GM23248 (cell line): ENCODE measurements at regions not wholly inside any gene's neighbourhood (a gene's known extent, or its start where the extent isn't known, plus 50 kb on each side); places are given as distances from the start of the nearest gene placed in this dataset.

ENCODE experiments used
- DNase-seq: peaks from one replicate; pipeline ENCODE4 v3.0.0-alpha.2; 2015
- H2AFZ ChIP-seq: fragments of 200-600 bp; sonication (generic); 2 replicates; pipeline ENCODE4 v1.6.1; 2016; ENCODE audit warnings: antibody characterized with exemption
- H3F3A ChIP-seq: fragments of 200-600 bp; sonication (generic); 2 replicates; pipeline ENCODE4 v1.6.1; 2016; ENCODE audit warnings: mild to moderate bottlenecking, antibody characterized with exemption, mixed run types; ENCODE audit not compliant: insufficient read depth
- H3K27ac ChIP-seq: fragments of 200-600 bp; sonication (generic); 2 replicates; pipeline ENCODE4 v1.5.1; 2016; ENCODE audit warnings: mild to moderate bottlenecking
- H3K27me3 ChIP-seq: fragments of 200-600 bp; sonication (generic); replicated peaks from 2 replicates; pipeline ENCODE4 v1.6.1; 2016; ENCODE audit warnings: mild to moderate bottlenecking; ENCODE audit not compliant: insufficient read depth
- H3K36me3 ChIP-seq: fragments of 200-600 bp; sonication (generic); 2 replicates; pipeline ENCODE4 v1.6.1; 2016; ENCODE audit warnings: low read depth, mild to moderate bottlenecking
- H3K4me1 ChIP-seq: fragments of 200-600 bp; sonication (generic); 2 replicates; pipeline ENCODE4 v1.6.1; 2016; ENCODE audit warnings: mild to moderate bottlenecking; ENCODE audit not compliant: insufficient read depth
- H3K4me2 ChIP-seq: fragments of 200-600 bp; sonication (generic); one replicate; pipeline ENCODE4 v1.6.1; 2016; ENCODE audit warnings: mild to moderate bottlenecking; ENCODE audit not compliant: unreplicated experiment
- H3K4me3 ChIP-seq: fragments of 200-600 bp; sonication (generic); 2 replicates; pipeline ENCODE4 v1.5.1; 2016; ENCODE audit warnings: mild to moderate bottlenecking
- H3K79me2 ChIP-seq: fragments of 200-600 bp; sonication (generic); 2 replicates; pipeline ENCODE4 v1.6.1; 2016; ENCODE audit warnings: mild to moderate bottlenecking; ENCODE audit not compliant: insufficient read depth
- H3K9ac ChIP-seq: fragments of 200-600 bp; sonication (generic); 2 replicates; pipeline ENCODE4 v1.6.1; 2016; ENCODE audit warnings: mild to moderate bottlenecking
- H3K9me2 ChIP-seq: fragments of 200-600 bp; sonication (generic); 2 replicates; pipeline ENCODE4 v1.6.1; 2016; ENCODE audit warnings: mixed run types, mild to moderate bottlenecking, moderate library complexity; ENCODE audit not compliant: insufficient read depth
- H3K9me3 ChIP-seq: fragments of 200-600 bp; sonication (generic); one replicate; pipeline ENCODE4 v1.6.1; 2017; ENCODE audit warnings: low read depth
- H4K20me1 ChIP-seq: fragments of 200-600 bp; sonication (generic); 2 replicates; pipeline ENCODE4 v1.6.0; 2016; ENCODE audit not compliant: insufficient read depth
- EZH2 ChIP-seq: fragments of 200-600 bp; sonication (generic); IDR thresholded peaks from 2 replicates; pipeline ENCODE4 v1.6.1; 2018; ENCODE audit warnings: antibody characterized with exemption, mild to moderate bottlenecking; ENCODE audit not compliant: insufficient read depth, poor library complexity, severe bottlenecking
- EZH2phosphoT487 ChIP-seq: fragments of 200-600 bp; sonication (generic); IDR thresholded peaks from 2 replicates; pipeline ENCODE4 v1.6.1; 2018; ENCODE audit warnings: antibody characterized with exemption, moderate library complexity, mild to moderate bottlenecking, low read depth; ENCODE audit not compliant: insufficient read depth
- WGBS, 2 experiments: methylation state at CpG; one replicate each; pipeline ENCODE4 v1.1.6; 2015 to 2017; ENCODE audit warnings: low lambda C conversion rate in 2 of 2, low coverage in 1 of 2; ENCODE audit errors: missing lambda C conversion rate in 2 of 2; 5-methylcytosine and 5-hydroxymethylcytosine counted together
- in situ Hi-C: fragments of 300-500 bp; cut with MboI; formaldehyde crosslinking; loops from 2 replicates; pipeline ENCODE4 v1.15.0; 2020

- no peaks in the 10 kb centered on the region for H3K9me3 ChIP-seq
- no peak for DNase-seq
- peaks cover 15% of the 10 kb centered on the region; the same call in 1 of the 2 replicates for H3F3A ChIP-seq
- H3K79me2 ChIP-seq, result no peaks in the 10 kb centered on the region
- no peak overlapping the region for H2AFZ ChIP-seq
- H3K4me2 ChIP-seq, result no peak overlapping the region
- H3K27me3 ChIP-seq, result no peaks in the 10 kb centered on the region
- H3K4me3 ChIP-seq, result no peak overlapping the region
- H3K36me3 ChIP-seq, result no peaks in the 10 kb centered on the region
- no peak overlapping the region for H3K27ac ChIP-seq
- no peaks in the 10 kb centered on the region for H4K20me1 ChIP-seq
- 79 to 92% methylated on average over 3 of the region's 3 CpGs for WGBS, 2 experiments
- no peak overlapping the region for H3K9ac ChIP-seq
- H3K9me2 ChIP-seq, result no peaks in the 10 kb centered on the region
- in situ Hi-C loops, result no loop called here
- TF ChIP-seq EZH2 (no peak), EZH2phosphoT487 (no peak)
- H3K4me1 ChIP-seq, result peaks cover 30% of the 10 kb centered on the region
These were observed 536.5 kb upstream of the FZD8 start for GRCh38 chr10:36178616-36179015.

- no peaks in the 10 kb centered on the region for H3K27me3 ChIP-seq
- in situ Hi-C loops, result no loop called here
- TF ChIP-seq EZH2 (no peak), EZH2phosphoT487 (no peak)
- H3K27ac ChIP-seq, result no peak overlapping the region
- no peaks in the 10 kb centered on the region for H4K20me1 ChIP-seq
- no peak overlapping the region for H3K4me2 ChIP-seq
- no peak for DNase-seq
- H3K9me2 ChIP-seq, result no peaks in the 10 kb centered on the region
- peaks cover 35% of the 10 kb centered on the region for H3K4me1 ChIP-seq
- H3K4me3 ChIP-seq, result no peak overlapping the region
- 59 to 64% methylated on average over 3 of the region's 3 CpGs for WGBS, 2 experiments
- peaks cover 28% of the 10 kb centered on the region for H3F3A ChIP-seq
- H3K9me3 ChIP-seq, result no peaks in the 10 kb centered on the region
- H3K9ac ChIP-seq, result no peak overlapping the region
- no peak overlapping the region for H2AFZ ChIP-seq
- H3K36me3 ChIP-seq, result no peaks in the 10 kb centered on the region
- H3K79me2 ChIP-seq, result no peaks in the 10 kb centered on the region
These were observed 535.0 kb upstream of the FZD8 start for GRCh38 chr10:36177071-36177470.

- Histone ChIP-seq H3K4me3 (no peak overlapping the region), H2AFZ (no peak overlapping the region)
- in situ Hi-C loops, result no loop called here
These were observed 533.9 kb upstream of the FZD8 start for GRCh38 chr10:36175954-36176353.

GRCh38 chr10:36173364-36173763 is 531.3 kb upstream of the FZD8 start:
- DNase-seq, result no peak
- peak overlapping the region; percentile 83 for H3K27ac ChIP-seq
- H3K4me2 ChIP-seq, result peak overlapping the region; percentile 76

More at GRCh38 chr10:36175954-36176353, 533.9 kb upstream of the FZD8 start:
- no peak overlapping the region for H3K9ac ChIP-seq
- no peaks in the 10 kb centered on the region for H3K27me3 ChIP-seq
- peaks cover 37% of the 10 kb centered on the region for H3K4me1 ChIP-seq
- no peaks in the 10 kb centered on the region for H3K9me3 ChIP-seq
- no peaks in the 10 kb centered on the region for H3K9me2 ChIP-seq
- TF ChIP-seq EZH2 (no peak), EZH2phosphoT487 (no peak)
- no peaks in the 10 kb centered on the region for H3K79me2 ChIP-seq
- H3F3A ChIP-seq, result peaks cover 29% of the 10 kb centered on the region
- no peak overlapping the region for H3K4me2 ChIP-seq
- H3K36me3 ChIP-seq, result no peaks in the 10 kb centered on the region
- H4K20me1 ChIP-seq, result no peaks in the 10 kb centered on the region
- H3K27ac ChIP-seq, result no peak overlapping the region
- no peak for DNase-seq

More at GRCh38 chr10:36173364-36173763, 531.3 kb upstream of the FZD8 start:
- Histone ChIP-seq H3K36me3 (no peaks in the 10 kb centered on the region), H3K79me2 (no peaks in the 10 kb centered on the region), H3K9me3 (no peaks in the 10 kb centered on the region), H4K20me1 (no peaks in the 10 kb centered on the region), H2AFZ (no peak overlapping the region), H3K9ac (no peak overlapping the region), H3K9me2 (no peaks in the 10 kb centered on the region), H3K4me1 (peaks cover 40% of the 10 kb centered on the region), H3K27me3 (no peaks in the 10 kb centered on the region), H3F3A (peaks cover 29% of the 10 kb centered on the region), H3K4me3 (no peak overlapping the region)
- TF ChIP-seq EZH2phosphoT487 (no peak), EZH2 (no peak)
- 83% methylated on average over 4 of the region's 4 CpGs for whole genome bisulfite sequencing, 2 experiments
- in situ Hi-C loops, result no loop called here
